NT2/D1 (cell line): ENCODE measurements at regions not wholly inside any gene's neighbourhood (a gene's known extent, or its start where the extent isn't known, plus 50 kb on each side); places are given as distances from the start of the nearest gene placed in this dataset.

Experiments
- SUZ12 ChIP-seq: IDR thresholded peaks from 2 replicates; pipeline ENCODE4 v1.6.1; 2011; ENCODE audit not compliant: insufficient read length, insufficient read depth; ENCODE audit errors: extremely low read depth
- YY1 ChIP-seq: IDR thresholded peaks from 2 replicates; pipeline ENCODE4 v1.6.1; 2011; ENCODE audit not compliant: insufficient read length, insufficient read depth
- ZNF274 ChIP-seq: IDR thresholded peaks from 2 replicates; pipeline ENCODE4 v1.6.1; 2011; ENCODE audit warnings: mild to moderate bottlenecking, low read depth, low read length

DNA sequence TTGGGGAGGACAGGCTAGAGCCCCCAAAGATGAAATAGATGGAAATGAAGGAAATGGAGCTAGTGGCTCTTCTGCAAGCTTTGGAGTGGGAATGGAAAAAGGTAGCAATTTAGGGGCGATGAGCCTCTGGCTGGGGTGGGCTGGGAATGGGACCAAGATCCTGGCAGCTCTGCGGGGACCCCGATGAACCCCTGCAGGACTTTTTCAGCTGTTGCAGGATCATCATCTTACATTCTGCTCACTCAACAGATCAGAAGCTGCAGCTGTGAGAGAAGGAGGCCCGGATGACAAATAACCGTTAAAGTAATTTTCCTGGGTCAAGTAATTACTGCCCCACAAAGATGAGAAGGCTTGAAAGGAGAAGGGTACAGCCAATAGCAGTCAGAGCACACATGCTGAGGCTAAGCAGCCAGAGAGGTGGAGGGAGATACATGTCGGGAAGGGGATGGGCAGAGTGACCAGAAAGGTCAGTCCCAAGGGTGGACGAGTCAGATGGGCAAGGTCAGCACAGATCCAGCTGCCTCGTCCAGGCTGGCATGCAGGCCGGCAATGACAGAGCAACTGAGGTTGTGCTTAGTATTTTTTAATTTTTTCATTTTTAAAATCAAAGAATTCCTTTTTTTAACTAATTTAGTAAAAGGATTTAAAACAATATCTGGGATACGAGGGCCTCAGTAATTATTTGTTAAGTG lies 245.0 kb upstream of the RAB6C start:
- TF ChIP-seq YY1 (no peak), ZNF274 (no peak), SUZ12 (no peak)
